ENCODE measurements at regions not wholly inside any gene's neighbourhood (a gene's known extent, or its start where the extent isn't known, plus 50 kb on each side); places are given as distances from the start of the nearest gene placed in this dataset.

DNA sequence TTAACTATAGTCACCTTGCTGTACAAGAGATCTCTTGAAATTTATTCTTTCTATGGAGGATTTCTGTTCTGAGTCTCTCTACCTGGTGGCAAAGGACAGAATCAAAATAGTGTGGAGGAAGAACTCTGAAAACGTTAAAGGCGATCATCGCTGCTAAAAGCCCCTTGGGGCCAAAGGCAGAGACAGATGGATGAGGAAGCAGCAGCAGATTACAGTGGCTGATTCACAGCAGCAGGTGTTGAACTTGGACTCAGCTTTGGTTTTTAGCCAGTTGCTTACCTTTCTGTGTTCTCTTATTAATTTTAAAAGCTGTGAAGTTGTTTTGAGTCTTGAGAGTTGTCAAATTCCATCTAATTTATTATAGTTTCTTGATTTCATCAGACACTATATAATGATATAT is 956.1 kb upstream of the GOT2 start:
- H3K36me3 ChIP-seq (ENCODE audit: control insufficient read depth in 4 of 4, insufficient read depth in 4 of 4, low read length in 3 of 4), result no peaks in the 10 kb centered on the region
- H3K27ac ChIP-seq (ENCODE audit: insufficient read depth in 1 of 2, low read depth in 1 of 2, low read length in 2 of 2, poor library complexity in 1 of 2, severe bottlenecking in 2 of 2), result no peak overlapping the region
- H3K4me3 ChIP-seq (ENCODE audit: control insufficient read depth in 1 of 7, extremely low read depth in 1 of 7, insufficient read depth in 4 of 7, low read depth in 2 of 7, low read length in 6 of 7), result no peak overlapping the region
- H3K9me3 ChIP-seq (ENCODE audit: control extremely low read depth in 1 of 5, control insufficient read depth in 4 of 5, insufficient read depth in 2 of 5, low read depth in 1 of 5, low read length in 4 of 5), result peaks cover 0 to 5% (median 1%) of the 10 kb centered on the region in 5 experiments
- ChIA-PET POLR2A (no interaction called here), CTCF (no interaction called here)
- no peaks in the 10 kb centered on the region for H3K27me3 ChIP-seq (replicated peaks in 2 of 5; ENCODE audit: control insufficient read depth in 4 of 5, insufficient read depth in 5 of 5, low read length in 4 of 5)
- DNase-seq, result no peak
- no peaks in the 10 kb centered on the region for H3K4me1 ChIP-seq (ENCODE audit: control extremely low read depth in 1 of 4, control insufficient read depth in 4 of 4, insufficient read depth in 4 of 4, low read length in 3 of 4)
- 71% methylated on average over 3 of the region's 3 CpGs for WGBS (ENCODE audit: insufficient coverage)

DNA sequence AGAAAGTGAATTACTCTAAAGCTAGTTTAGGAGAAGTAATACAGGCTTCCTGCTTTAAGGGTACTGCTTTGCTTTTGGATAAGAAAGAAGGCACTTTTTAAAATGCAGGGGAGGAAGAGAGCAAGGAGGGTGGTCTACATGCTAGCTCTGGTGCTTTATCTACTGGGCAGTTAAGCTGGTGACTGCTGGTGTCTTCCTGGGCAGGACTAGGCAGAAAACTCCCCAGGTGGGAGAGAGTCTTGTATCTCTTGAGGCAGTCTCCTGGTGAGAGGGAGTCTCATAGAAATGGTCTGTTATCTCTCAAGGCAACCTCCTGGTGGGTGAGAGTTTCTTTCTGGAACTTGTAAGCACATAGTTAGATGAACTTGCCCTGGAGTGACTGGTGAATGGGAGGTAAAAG is 953.9 kb upstream of the GOT2 start:
- H3K4me3 ChIP-seq (ENCODE audit: control insufficient read depth in 1 of 7, extremely low read depth in 1 of 7, insufficient read depth in 4 of 7, low read depth in 2 of 7, low read length in 6 of 7), result no peak overlapping the region
- no peak for DNase-seq
- no peaks in the 10 kb centered on the region for H3K36me3 ChIP-seq (ENCODE audit: control insufficient read depth in 4 of 4, insufficient read depth in 4 of 4, low read length in 3 of 4)
- H3K9me3 ChIP-seq (ENCODE audit: control extremely low read depth in 1 of 5, control insufficient read depth in 4 of 5, insufficient read depth in 2 of 5, low read depth in 1 of 5, low read length in 4 of 5), result peaks cover 0 to 5% (median 2%) of the 10 kb centered on the region in 5 experiments
- H3K27ac ChIP-seq (ENCODE audit: insufficient read depth in 1 of 2, low read depth in 1 of 2, low read length in 2 of 2, poor library complexity in 1 of 2, severe bottlenecking in 2 of 2), result no peak overlapping the region
- no peaks in the 10 kb centered on the region for H3K27me3 ChIP-seq (replicated peaks in 2 of 5; ENCODE audit: control insufficient read depth in 4 of 5, insufficient read depth in 5 of 5, low read length in 4 of 5)
- no peaks in the 10 kb centered on the region for H3K4me1 ChIP-seq (ENCODE audit: control extremely low read depth in 1 of 4, control insufficient read depth in 4 of 4, insufficient read depth in 4 of 4, low read length in 3 of 4)
- CTCF ChIA-PET, result no interaction called here
- POLR2A ChIA-PET, result no interaction called here

- ChIA-PET POLR2A (no interaction called here), CTCF (no interaction called here)
- Histone ChIP-seq H3K9me3 (ENCODE audit: control extremely low read depth in 1 of 5, control insufficient read depth in 4 of 5, insufficient read depth in 2 of 5, low read depth in 1 of 5, low read length in 4 of 5) (peaks cover 0 to 5% (median 2%) of the 10 kb centered on the region in 5 experiments), H3K27ac (ENCODE audit: insufficient read depth in 1 of 2, low read depth in 1 of 2, low read length in 2 of 2, poor library complexity in 1 of 2, severe bottlenecking in 2 of 2) (no peak overlapping the region), H3K27me3 (replicated peaks in 2 of 5; ENCODE audit: control insufficient read depth in 4 of 5, insufficient read depth in 5 of 5, low read length in 4 of 5) (no peaks in the 10 kb centered on the region), H3K4me1 (ENCODE audit: control extremely low read depth in 1 of 4, control insufficient read depth in 4 of 4, insufficient read depth in 4 of 4, low read length in 3 of 4) (no peaks in the 10 kb centered on the region), H3K4me3 (ENCODE audit: control insufficient read depth in 1 of 7, extremely low read depth in 1 of 7, insufficient read depth in 4 of 7, low read depth in 2 of 7, low read length in 6 of 7) (no peak overlapping the region), H3K36me3 (ENCODE audit: control insufficient read depth in 4 of 4, insufficient read depth in 4 of 4, low read length in 3 of 4) (no peaks in the 10 kb centered on the region)
- no peak for DNase-seq
- WGBS (ENCODE audit: insufficient coverage), result 85% methylated on average over 1 of the region's 2 CpGs
Measured at GRCh38 chr16:59686405-59686804, 952.3 kb upstream of the GOT2 start.

- DNase-seq, result no peak
- Histone ChIP-seq H3K27me3 (replicated peaks in 2 of 5; ENCODE audit: control insufficient read depth in 4 of 5, insufficient read depth in 5 of 5, low read length in 4 of 5) (no peaks in the 10 kb centered on the region), H3K4me1 (ENCODE audit: control extremely low read depth in 1 of 4, control insufficient read depth in 4 of 4, insufficient read depth in 4 of 4, low read length in 3 of 4) (no peaks in the 10 kb centered on the region), H3K9me3 (ENCODE audit: control extremely low read depth in 1 of 5, control insufficient read depth in 4 of 5, insufficient read depth in 2 of 5, low read depth in 1 of 5, low read length in 4 of 5) (peaks cover 0 to 5% (median 2%) of the 10 kb centered on the region in 5 experiments), H3K36me3 (ENCODE audit: control insufficient read depth in 4 of 4, insufficient read depth in 4 of 4, low read length in 3 of 4) (no peaks in the 10 kb centered on the region), H3K4me3 (ENCODE audit: control insufficient read depth in 1 of 7, extremely low read depth in 1 of 7, insufficient read depth in 4 of 7, low read depth in 2 of 7, low read length in 6 of 7) (no peak overlapping the region), H3K27ac (ENCODE audit: insufficient read depth in 1 of 2, low read depth in 1 of 2, low read length in 2 of 2, poor library complexity in 1 of 2, severe bottlenecking in 2 of 2) (no peak overlapping the region)
- CTCF ChIA-PET, result no interaction called here
- POLR2A ChIA-PET, result no interaction called here
Measured at GRCh38 chr16:59684911-59685310, 950.8 kb upstream of the GOT2 start.

DNA sequence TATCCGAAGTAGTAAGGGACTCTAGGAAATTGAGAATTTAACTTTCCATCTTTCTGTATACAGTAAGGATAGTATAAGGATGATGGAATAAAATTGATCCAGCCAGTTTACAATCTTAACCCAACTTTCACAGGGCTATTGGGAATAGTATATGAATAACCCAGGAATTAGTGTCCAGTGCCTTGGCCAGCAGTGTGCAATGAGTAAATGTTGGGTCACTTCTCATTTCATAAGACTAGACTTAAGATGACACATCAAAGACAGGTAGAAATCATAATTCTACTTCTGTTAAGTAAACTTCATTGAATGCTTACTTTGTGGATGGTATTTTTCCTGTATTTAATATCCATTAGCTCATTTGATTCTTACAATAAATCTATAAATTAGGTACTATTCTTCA is 949.6 kb upstream of the GOT2 start:
- ChIA-PET CTCF (no interaction called here), POLR2A (no interaction called here)
- Histone ChIP-seq H3K27me3 (replicated peaks in 2 of 5; ENCODE audit: control insufficient read depth in 4 of 5, insufficient read depth in 5 of 5, low read length in 4 of 5) (no peaks in the 10 kb centered on the region), H3K4me1 (ENCODE audit: control extremely low read depth in 1 of 4, control insufficient read depth in 4 of 4, insufficient read depth in 4 of 4, low read length in 3 of 4) (no peaks in the 10 kb centered on the region), H3K36me3 (ENCODE audit: control insufficient read depth in 4 of 4, insufficient read depth in 4 of 4, low read length in 3 of 4) (no peaks in the 10 kb centered on the region), H3K4me3 (ENCODE audit: control insufficient read depth in 1 of 7, extremely low read depth in 1 of 7, insufficient read depth in 4 of 7, low read depth in 2 of 7, low read length in 6 of 7) (no peak overlapping the region), H3K27ac (ENCODE audit: insufficient read depth in 1 of 2, low read depth in 1 of 2, low read length in 2 of 2, poor library complexity in 1 of 2, severe bottlenecking in 2 of 2) (no peak overlapping the region), H3K9me3 (ENCODE audit: control extremely low read depth in 1 of 5, control insufficient read depth in 4 of 5, insufficient read depth in 2 of 5, low read depth in 1 of 5, low read length in 4 of 5) (peaks cover 0 to 5% (median 2%) of the 10 kb centered on the region in 5 experiments)
- no peak for DNase-seq
- WGBS (ENCODE audit: insufficient coverage), result no CpG with 5 or more reads among the region's 1 CpG

GRCh38 chr16:59665618-59666220 is 931.6 kb upstream of the GOT2 start:
- CTCF ChIA-PET, result no interaction called here
- Histone ChIP-seq H3K4me1 (ENCODE audit: control extremely low read depth in 1 of 4, control insufficient read depth in 4 of 4, insufficient read depth in 4 of 4, low read length in 3 of 4) (no peaks in the 10 kb centered on the region), H3K9me3 (ENCODE audit: control extremely low read depth in 1 of 5, control insufficient read depth in 4 of 5, insufficient read depth in 2 of 5, low read depth in 1 of 5, low read length in 4 of 5) (peaks cover 0 to 2% (median 0%) of the 10 kb centered on the region in 5 experiments), H3K27ac (ENCODE audit: insufficient read depth in 1 of 2, low read depth in 1 of 2, low read length in 2 of 2, poor library complexity in 1 of 2, severe bottlenecking in 2 of 2) (no peak overlapping the region), H3K36me3 (ENCODE audit: control insufficient read depth in 4 of 4, insufficient read depth in 4 of 4, low read length in 3 of 4) (no peaks in the 10 kb centered on the region), H3K4me3 (ENCODE audit: control insufficient read depth in 1 of 7, extremely low read depth in 1 of 7, insufficient read depth in 4 of 7, low read depth in 2 of 7, low read length in 6 of 7) (no peak overlapping the region), H3K27me3 (replicated peaks in 2 of 5; ENCODE audit: control insufficient read depth in 4 of 5, insufficient read depth in 5 of 5, low read length in 4 of 5) (no peaks in the 10 kb centered on the region)
- POLR2A ChIA-PET, result interaction anchor here (0.7 kb wide), 1 partner anchor 870 kb away, joined by 3 read pairs; no protein-coding TSS in a partner anchor
- DNase-seq, result no peak
- 100% methylated on average over 2 of the region's 2 CpGs for WGBS (ENCODE audit: insufficient coverage)

- no peaks in the 10 kb centered on the region for H3K9me3 ChIP-seq (ENCODE audit: control extremely low read depth in 1 of 5, control insufficient read depth in 4 of 5, insufficient read depth in 2 of 5, low read depth in 1 of 5, low read length in 4 of 5)
- no CpG with 5 or more reads among the region's 3 CpGs for WGBS (ENCODE audit: insufficient coverage)
- no peaks in the 10 kb centered on the region for H3K36me3 ChIP-seq (ENCODE audit: control insufficient read depth in 4 of 4, insufficient read depth in 4 of 4, low read length in 3 of 4)
- no peak for DNase-seq
- H3K4me3 ChIP-seq (ENCODE audit: control insufficient read depth in 1 of 7, extremely low read depth in 1 of 7, insufficient read depth in 4 of 7, low read depth in 2 of 7, low read length in 6 of 7), result no peak overlapping the region
- H3K4me1 ChIP-seq (ENCODE audit: control extremely low read depth in 1 of 4, control insufficient read depth in 4 of 4, insufficient read depth in 4 of 4, low read length in 3 of 4), result no peaks in the 10 kb centered on the region
- no peaks in the 10 kb centered on the region for H3K27me3 ChIP-seq (replicated peaks in 2 of 5; ENCODE audit: control insufficient read depth in 4 of 5, insufficient read depth in 5 of 5, low read length in 4 of 5)
- CTCF ChIA-PET, result no interaction called here
- H3K27ac ChIP-seq (ENCODE audit: insufficient read depth in 1 of 2, low read depth in 1 of 2, low read length in 2 of 2, poor library complexity in 1 of 2, severe bottlenecking in 2 of 2), result no peak overlapping the region
- POLR2A ChIA-PET, result no interaction called here
Measured at GRCh38 chr16:59658572-59658971, 924.5 kb upstream of the GOT2 start.

All from common myeloid progenitor, CD34-positive (primary cell).